Mucosa of descending colon (tissue), 3 donors: ENCODE measurements at regions not wholly inside any gene's neighbourhood (a gene's known extent, or its start where the extent isn't known, plus 50 kb on each side); places are given as distances from the start of the nearest gene placed in this dataset.

Source experiments
- ATAC-seq: fragments of 200-7000 bp; cut with Tn5 transposase; one replicate; pipeline ENCODE4 v1.9.1; 2020; ENCODE audit warnings: mild to moderate bottlenecking, moderate library complexity
- DNase-seq, 3 donors: peaks; one replicate each; pipeline ENCODE4 v3.0.0-alpha.2; 2020
- H3K36me3 ChIP-seq: fragments of 200-600 bp; one replicate; pipeline ENCODE4 v1.8.0; 2021; ENCODE audit warnings: low read depth, mild to moderate bottlenecking
- H3K4me1 ChIP-seq: fragments of 200-600 bp; one replicate; pipeline ENCODE4 v1.8.0; 2021; ENCODE audit warnings: low read depth, mild to moderate bottlenecking
- H3K4me3 ChIP-seq: fragments of 200-600 bp; one replicate; pipeline ENCODE4 v1.8.0; 2021; ENCODE audit warnings: mild to moderate bottlenecking
- H3K9me3 ChIP-seq: fragments of 200-600 bp; one replicate; pipeline ENCODE4 v1.8.0; 2021; ENCODE audit warnings: mild to moderate bottlenecking
- CTCF ChIP-seq: fragments of 200-600 bp; IDR thresholded peaks from one replicate; pipeline ENCODE4 v1.8.0; 2022; ENCODE audit warnings: antibody characterized with exemption, mild to moderate bottlenecking
- intact Hi-C, 2 donors: fragments of 100-400 bp; cut with DNase I in 1 of 2; cut with micrococcal nuclease in 1 of 2; formaldehyde crosslinking; loops; one replicate each; pipeline versions ENCODE4 v1.11.0 to v1.11.1; 2022; cut with DNase I, micrococcal nuclease
- donor health status: DM: no; HTN: no; CAD: no; lungs with moderate emphysema.
- donor health status: DM: no; HTN: no; CAD: no.
- donor health status: DM: no; HTN: yes; CAD: no.

DNA sequence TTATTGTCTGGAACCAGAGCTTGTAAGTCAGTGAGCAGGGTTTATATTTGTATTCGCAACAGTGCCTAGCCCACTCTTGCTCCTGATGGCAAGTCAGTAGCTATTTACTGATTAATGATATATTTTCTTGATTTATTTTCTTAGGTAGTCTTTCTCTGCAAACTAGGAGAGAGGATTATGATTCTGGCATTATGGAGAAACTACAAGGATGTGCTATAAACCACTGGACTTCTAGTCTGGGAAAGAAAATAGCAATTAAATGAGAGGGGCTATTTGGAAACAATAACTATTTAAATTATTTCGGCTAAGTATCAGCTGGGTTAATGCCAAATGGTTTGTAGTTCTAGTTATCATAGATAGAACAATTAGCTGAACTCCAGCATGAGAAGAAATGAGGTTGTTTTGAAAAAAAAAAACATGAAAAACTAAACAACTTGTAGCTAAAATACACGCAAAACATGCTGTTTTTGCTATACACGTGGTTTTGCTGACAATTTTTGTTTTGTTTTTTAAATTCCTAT is 304.9 kb upstream of the TCF21 start:
- no peak for ATAC-seq
- no peaks in the 10 kb centered on the region for H3K36me3 ChIP-seq
- TF ChIP-seq CTCF: no peak
- DNase-seq: no peak
- peaks cover 7% of the 10 kb centered on the region for H3K4me1 ChIP-seq
- no peaks in the 10 kb centered on the region for H3K9me3 ChIP-seq
- H3K4me3 ChIP-seq: no peak overlapping the region
- intact Hi-C loops: no loop called here

DNA sequence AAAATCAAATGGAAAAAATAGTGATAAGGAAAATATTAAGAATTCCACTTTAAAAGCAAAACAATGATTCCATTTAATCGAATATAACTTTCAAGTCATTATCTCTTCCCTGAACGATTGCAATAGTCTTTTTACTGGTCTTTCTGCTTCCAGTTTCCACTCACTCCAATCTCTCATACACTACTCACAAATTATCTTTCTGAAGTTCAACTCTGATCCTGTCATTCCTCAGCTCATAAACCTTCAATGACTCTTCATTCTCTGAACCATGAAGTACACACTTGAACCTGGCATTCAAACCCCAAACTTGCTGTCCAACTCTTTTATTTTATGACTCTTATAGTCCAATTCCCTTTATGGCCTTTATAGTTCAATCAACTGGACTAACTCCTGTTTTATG is 304.1 kb upstream of the TCF21 start:
- DNase-seq: no peak
- intact Hi-C loops: no loop called here
- ATAC-seq: no peak
- Histone ChIP-seq H3K9me3 (no peaks in the 10 kb centered on the region), H3K4me1 (peaks cover 7% of the 10 kb centered on the region), H3K36me3 (no peaks in the 10 kb centered on the region), H3K4me3 (no peak overlapping the region)
- TF ChIP-seq CTCF: no peak

GRCh38 chr6:133585978-133586377 is 302.9 kb upstream of the TCF21 start:
- intact Hi-C loops: no loop called here
- H3K36me3 ChIP-seq: no peaks in the 10 kb centered on the region
- no peak for DNase-seq
- peaks cover 7% of the 10 kb centered on the region for H3K4me1 ChIP-seq
- no peak for ATAC-seq
- no peak for TF ChIP-seq CTCF
- H3K9me3 ChIP-seq: no peaks in the 10 kb centered on the region
- H3K4me3 ChIP-seq: no peak overlapping the region

GRCh38 chr6:133587546-133588160 is 301.3 kb upstream of the TCF21 start:
- no peak for TF ChIP-seq CTCF
- Histone ChIP-seq H3K36me3 (no peaks in the 10 kb centered on the region), H3K4me1 (peaks cover 7% of the 10 kb centered on the region), H3K9me3 (no peaks in the 10 kb centered on the region), H3K4me3 (no peak overlapping the region)
- ATAC-seq (no peak), DNase-seq (no peak)
- intact Hi-C loops: no loop called here

DNA sequence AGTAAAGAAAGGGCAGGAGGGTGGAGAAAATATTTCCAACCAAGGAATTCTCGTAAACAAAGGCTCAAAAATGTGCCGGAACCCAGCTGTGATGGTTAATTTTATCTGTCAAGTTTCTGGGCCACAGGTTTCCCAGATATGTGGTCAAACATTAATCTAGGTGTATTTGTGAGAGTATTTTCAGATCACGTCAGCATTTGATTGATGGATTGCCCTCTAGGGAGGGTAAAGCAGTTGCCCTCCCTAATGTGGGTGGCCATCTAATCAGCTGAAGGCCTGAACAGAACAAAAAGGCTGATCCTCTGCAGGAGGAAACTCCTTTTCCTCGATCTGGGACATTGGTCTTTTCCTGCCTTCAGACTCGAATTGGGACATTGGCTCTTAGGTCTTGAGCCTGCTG is 298.7 kb upstream of the TCF21 start:
- H3K36me3 ChIP-seq: no peaks in the 10 kb centered on the region
- DNase-seq (no peak), ATAC-seq (no peak)
- intact Hi-C loops: no loop called here
- TF ChIP-seq CTCF: no peak
- no peaks in the 10 kb centered on the region for H3K9me3 ChIP-seq
- peaks cover 6% of the 10 kb centered on the region for H3K4me1 ChIP-seq
- no peak overlapping the region for H3K4me3 ChIP-seq

- H3K36me3 ChIP-seq: no peaks in the 10 kb centered on the region
- no peak overlapping the region for H3K4me3 ChIP-seq
- intact Hi-C loops: no loop called here
- ATAC-seq (no peak), DNase-seq (no peak)
- TF ChIP-seq CTCF: no peak
- no peaks in the 10 kb centered on the region for H3K9me3 ChIP-seq
- no peaks in the 10 kb centered on the region for H3K4me1 ChIP-seq
Measured at GRCh38 chr6:133590814-133591213, 298.1 kb upstream of the TCF21 start.
